ENCODE measurements at regions not wholly inside any gene's neighbourhood (a gene's known extent, or its start where the extent isn't known, plus 50 kb on each side); places are given as distances from the start of the nearest gene placed in this dataset.
"Not testable (repeated sequence)": the region's sequence is repeated elsewhere in the genome, so short reads cannot be mapped to it uniquely, and the experiment has no call there.

GRCh38 chr5:6273749-6274148, 104.6 kb downstream of the MED10 start:
- no peak for DNase-seq (ENCODE audit: low read depth, low spot score)

- no peak for DNase-seq (ENCODE audit: low read depth, low spot score)
Measured at GRCh38 chr5:6273090-6273735, 105.1 kb downstream of the MED10 start.

GRCh38 chr5:6269925-6270324, 108.4 kb downstream of the MED10 start:
- no peak for DNase-seq (ENCODE audit: low read depth, low spot score)

GRCh38 chr5:6266671-6267197, 111.6 kb downstream of the MED10 start:
- DNase-seq (ENCODE audit: low read depth, low spot score), result no peak

- DNase-seq (ENCODE audit: low read depth, low spot score), result no peak
Measured at GRCh38 chr5:6264394-6264793, 114.0 kb downstream of the MED10 start.

GRCh38 chr5:6262651-6263363, 115.5 kb downstream of the MED10 start:
- DNase-seq (ENCODE audit: low read depth, low spot score), result no peak

GRCh38 chr5:6261668-6262067, 116.7 kb downstream of the MED10 start:
- DNase-seq (ENCODE audit: low read depth, low spot score), result no peak

GRCh38 chr5:6261256-6261655, 117.1 kb downstream of the MED10 start:
- DNase-seq (ENCODE audit: low read depth, low spot score), result no peak

- DNase-seq (ENCODE audit: low read depth, low spot score), result no peak
Measured at GRCh38 chr5:6260846-6261245, 117.5 kb downstream of the MED10 start.

- DNase-seq (ENCODE audit: low read depth, low spot score), result no peak
Measured at GRCh38 chr5:6256901-6257300, 121.4 kb downstream of the MED10 start.

- DNase-seq (ENCODE audit: low read depth, low spot score), result no peak
Measured at GRCh38 chr5:6255956-6256355, 122.4 kb downstream of the MED10 start.

- no peak for DNase-seq (ENCODE audit: low read depth, low spot score)
Measured at GRCh38 chr5:6253846-6254245, 124.5 kb downstream of the MED10 start.

GRCh38 chr5:6253281-6253680, 125.1 kb downstream of the MED10 start:
- no peak for DNase-seq (ENCODE audit: low read depth, low spot score)

GRCh38 chr5:6252581-6252980, 125.8 kb downstream of the MED10 start:
- no peak for DNase-seq (ENCODE audit: low read depth, low spot score)

GRCh38 chr5:6251565-6252102, 126.7 kb downstream of the MED10 start:
- no peak for DNase-seq (ENCODE audit: low read depth, low spot score)

GRCh38 chr5:6250121-6250520, 128.2 kb downstream of the MED10 start:
- no peak for DNase-seq (ENCODE audit: low read depth, low spot score)

- DNase-seq (ENCODE audit: low read depth, low spot score), result no peak
Measured at GRCh38 chr5:6248132-6248531, 130.2 kb downstream of the MED10 start.

GRCh38 chr5:6246820-6247437, 131.4 kb downstream of the MED10 start:
- DNase-seq (ENCODE audit: low read depth, low spot score), result no peak

GRCh38 chr5:6244339-6244714, 134.0 kb downstream of the MED10 start:
- no peak for DNase-seq (ENCODE audit: low read depth, low spot score)

GRCh38 chr5:6243706-6244338, 134.5 kb downstream of the MED10 start:
- no peak for DNase-seq (ENCODE audit: low read depth, low spot score)

- not testable (repeated sequence) for DNase-seq (ENCODE audit: low read depth, low spot score)
Measured at GRCh38 chr5:6241056-6241455, 137.3 kb downstream of the MED10 start.

- DNase-seq (ENCODE audit: low read depth, low spot score), result no peak
Measured at GRCh38 chr5:6236858-6237481, 141.4 kb downstream of the MED10 start.
